ENCODE measurements at regions not wholly inside any gene's neighbourhood (a gene's known extent, or its start where the extent isn't known, plus 50 kb on each side); places are given as distances from the start of the nearest gene placed in this dataset.

DNA sequence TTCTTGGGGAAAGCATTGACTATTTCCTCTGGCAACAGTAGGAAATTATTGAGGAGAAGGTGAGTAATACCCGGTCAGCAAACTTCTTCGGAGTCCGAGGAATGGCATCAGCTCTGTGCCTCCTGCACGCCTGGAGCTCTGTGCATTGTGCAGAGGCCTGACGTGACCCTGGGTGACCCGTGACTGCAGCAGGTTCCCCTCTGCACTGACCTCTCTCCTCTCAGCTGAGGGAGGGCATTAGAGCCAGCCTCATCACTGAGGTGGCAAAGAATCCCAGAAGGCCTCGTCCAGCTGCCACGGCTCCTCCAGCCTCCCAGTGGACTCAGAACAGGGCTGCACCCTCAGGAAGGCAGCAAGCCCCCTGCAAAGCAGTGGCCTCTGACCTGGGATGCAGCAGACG, 502.9 kb downstream of the CD83 start:
- no peak for DNase-seq

DNA sequence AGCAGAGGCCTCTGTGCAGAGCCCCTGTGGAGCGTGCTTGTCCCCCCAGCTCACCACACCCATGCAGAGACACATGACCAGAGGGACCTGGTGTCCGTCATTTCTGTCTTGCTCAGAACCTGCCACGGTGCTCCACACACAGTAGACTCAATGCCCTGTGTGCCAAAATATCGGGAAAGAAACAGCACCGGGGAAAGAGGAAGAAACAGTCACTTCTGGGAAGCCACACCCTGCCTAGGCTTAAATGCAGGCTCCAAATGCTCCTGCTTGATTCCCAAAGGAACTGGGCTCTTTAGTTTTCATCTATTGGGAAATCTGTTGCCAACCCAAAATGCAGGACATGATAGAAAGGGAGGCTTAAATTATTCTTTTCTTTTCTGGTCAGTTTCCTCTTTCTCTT, 503.9 kb downstream of the CD83 start:
- DNase-seq: no peak

DNA sequence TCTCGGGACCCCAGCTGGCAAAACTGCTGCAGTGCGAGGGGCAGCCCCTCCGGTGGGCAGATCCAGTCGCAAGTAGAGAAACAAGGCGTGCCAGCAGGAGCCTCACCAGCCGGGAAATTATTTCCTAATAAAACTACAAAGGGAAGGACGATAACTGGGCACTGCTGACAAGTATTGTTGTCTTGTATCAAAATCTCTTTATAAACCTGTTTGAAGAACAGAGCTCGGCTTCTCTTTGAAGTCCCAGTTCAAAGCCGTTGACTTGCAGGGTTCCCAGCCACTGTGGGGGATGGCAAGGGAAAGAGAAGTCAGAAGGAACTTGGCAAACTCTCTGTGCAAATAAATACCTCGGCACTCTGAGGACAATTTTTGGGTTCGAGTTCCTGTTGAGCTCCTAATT, 504.5 kb downstream of the CD83 start:
- no peak for DNase-seq

DNA sequence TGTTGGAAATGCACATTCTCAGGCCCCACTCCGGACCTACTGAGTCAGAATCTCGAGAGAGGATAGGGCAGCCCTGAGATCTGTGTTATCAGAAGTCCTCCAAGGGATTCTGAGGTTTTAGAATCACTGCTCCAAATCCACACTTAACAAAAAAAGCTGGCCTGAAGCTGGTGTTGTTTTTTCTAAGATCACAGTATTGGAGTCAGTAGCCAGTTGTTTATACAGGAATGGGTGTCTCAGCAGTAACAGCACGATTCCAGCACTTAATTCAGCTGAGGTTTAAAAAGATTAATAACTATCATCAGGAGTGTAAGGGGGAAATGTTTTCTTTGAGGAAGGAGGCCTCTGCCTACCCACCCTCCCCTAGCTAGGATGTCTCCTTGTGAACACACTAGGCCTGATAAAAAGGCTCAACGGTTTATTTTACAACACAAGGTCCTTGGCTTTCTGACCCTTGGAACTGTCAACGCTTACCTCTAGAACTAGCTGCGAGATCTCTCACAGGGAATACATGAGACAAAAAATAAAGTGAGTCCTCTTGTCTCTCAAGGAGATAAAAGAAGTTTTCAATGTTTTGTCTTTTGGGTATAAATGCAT, 505.4 kb downstream of the CD83 start:
- DNase-seq: no peak

DNA sequence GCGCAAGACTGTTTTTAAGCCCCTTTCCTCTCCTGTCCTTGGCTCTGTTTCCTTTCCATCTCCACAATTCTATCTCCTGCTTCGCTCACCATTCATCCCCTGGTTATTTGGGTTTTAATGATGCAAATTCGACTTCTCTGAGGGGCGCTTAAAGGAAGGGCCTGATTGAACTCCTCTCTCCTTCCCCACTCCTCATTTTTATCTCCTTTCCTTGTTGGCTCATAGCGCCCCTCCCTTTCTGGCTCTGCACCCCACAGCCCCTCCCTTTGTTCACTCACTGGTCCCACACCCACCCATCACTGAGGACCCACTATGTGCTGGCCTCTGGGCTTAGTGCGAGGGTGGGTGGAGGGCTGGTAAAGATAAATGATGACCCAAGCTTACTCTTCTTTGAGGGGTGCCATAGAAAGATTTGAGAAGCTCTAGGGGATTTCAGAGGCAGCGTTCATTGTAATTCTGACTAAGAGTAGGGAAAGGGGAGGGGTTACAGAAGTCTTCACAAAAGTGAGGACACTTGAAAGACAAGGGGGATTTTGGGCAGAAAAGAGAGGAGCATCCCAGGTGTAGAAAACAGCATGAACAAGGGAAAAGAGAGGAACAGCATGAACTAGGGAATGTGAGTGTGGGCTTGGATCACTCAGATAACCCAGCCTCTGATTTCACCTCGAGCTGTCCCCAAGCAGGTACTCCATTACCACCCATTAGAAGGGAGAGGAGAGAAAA, 507.8 kb downstream of the CD83 start:
- no peak for DNase-seq

DNA sequence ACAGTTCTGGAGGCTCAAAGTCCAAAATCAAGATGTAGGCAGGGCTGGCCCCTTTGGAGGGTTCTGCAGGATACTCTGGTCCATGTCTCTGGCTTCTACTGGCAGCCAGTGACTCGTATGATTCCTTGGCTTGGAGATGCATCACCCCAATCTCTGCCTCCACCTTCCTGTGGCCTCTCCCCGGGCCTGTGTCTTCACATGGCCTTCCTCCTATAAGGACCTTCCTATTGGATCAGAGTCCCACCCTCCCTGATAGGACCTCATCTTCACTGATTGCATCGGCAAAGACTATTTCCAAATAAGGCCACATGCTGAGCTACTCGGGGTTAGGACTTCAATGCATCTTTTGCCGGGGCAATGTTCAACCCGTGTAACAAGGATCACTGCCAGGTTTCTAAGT, 509.0 kb downstream of the CD83 start:
- DNase-seq: no peak

DNA sequence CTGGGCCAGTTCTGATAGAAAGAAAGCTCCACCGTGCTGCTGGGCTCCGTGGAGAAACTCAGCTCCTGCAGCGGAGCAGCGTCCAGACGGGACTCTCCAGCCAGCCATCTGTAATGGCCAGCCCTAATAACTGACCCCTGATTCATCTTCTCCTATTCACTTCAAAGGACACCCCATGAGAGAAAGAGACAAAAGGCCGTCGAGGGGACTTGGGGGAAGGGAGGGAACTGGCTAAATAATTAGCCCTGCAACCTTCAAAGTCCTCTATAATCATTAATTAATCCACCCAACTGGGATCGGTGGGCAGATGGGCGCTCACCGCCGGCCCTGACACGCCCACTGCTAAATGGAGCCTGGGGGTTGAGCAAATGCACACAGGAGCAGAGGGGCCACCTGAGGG, 512.4 kb downstream of the CD83 start:
- no peak for DNase-seq

DNA sequence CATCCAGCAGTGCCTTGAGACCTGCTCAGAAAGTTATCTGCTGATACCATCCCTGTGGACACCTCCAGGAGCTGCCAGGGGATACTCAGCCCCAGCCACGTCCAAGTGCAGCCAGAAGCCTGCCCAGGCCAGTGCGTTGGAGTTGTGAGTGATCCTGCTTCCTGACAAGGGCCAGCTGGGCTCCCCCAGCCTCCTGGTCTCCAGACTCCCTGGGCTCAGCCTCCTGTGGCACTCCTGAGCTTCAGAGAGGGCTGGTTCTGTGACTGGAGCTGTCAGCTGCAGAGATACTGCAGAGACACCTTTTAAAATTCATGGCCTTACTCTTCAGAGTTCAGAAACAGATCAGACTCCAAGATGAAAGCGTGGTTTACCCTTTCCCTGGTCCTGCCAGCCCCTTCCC, 515.9 kb downstream of the CD83 start:
- DNase-seq: no peak

DNA sequence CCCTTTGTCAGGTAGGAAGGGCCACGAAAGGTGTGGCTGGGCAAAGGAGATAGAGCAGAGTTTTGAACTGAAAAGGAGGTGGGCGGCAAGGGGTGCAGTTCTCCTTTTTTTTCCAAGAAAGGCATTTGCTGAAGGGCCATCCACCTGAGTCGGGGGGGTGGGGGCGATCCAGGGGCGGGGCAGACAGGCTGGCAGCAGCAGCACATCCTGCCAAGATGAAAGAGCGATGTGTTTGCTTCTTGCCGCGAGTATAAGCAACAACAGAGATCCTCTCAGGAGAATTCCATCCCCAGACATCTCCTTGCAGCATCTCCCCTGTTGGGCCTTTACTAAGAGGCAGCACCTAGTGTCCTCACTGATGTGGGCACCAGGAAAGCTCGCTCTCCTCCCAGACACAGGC, 516.5 kb downstream of the CD83 start:
- DNase-seq: no peak

DNA sequence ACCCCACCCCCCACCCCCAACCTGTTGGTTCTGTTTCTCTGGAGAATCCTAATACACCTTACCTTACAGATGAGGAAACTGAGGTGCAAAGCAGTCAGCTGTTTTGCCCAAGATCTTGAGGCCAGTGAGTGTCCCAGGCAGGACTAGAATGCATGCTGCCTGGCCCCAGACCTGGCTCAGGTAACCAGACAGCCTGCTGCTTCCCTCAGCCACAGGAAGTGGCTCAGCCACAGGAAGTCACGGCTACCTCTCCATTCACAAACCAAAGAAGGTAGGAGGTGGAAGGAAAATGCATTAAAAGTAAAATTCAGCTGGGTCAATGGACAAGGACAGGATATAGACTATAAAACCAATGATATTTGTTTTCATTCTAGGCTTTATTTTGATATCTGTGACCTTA, 517.6 kb downstream of the CD83 start:
- no peak for DNase-seq

DNA sequence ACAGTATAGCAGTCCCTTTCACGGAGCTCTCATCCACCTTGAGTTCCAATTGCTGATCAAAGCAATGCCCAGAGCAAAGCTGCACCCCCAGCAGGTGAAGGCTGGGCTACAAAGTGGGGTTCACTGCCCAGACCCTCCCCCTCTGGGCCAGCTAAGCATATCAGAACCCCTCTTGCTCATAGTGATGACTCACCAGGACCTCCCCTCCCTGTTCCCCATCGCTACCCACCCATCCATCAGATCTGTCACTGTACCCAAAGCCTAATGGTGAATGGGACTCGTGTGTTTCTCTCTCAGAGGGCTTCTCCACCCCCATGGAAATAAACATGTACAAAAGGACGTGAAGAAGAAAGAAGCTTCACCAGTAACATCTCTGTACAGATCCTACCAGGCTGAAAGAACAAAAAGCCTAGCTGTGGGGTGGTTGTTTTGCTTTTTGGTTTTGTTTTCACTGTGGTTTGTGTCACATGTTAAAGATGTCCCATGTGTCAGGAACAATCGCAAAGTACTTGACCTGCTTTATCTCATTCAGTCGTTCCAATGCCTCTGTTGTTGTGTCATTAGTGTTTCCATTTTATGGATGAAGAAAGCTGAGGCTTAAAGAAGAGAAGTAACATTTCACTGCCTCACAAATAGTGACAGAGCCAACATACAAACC, 518.5 kb downstream of the CD83 start:
- DNase-seq: no peak

DNA sequence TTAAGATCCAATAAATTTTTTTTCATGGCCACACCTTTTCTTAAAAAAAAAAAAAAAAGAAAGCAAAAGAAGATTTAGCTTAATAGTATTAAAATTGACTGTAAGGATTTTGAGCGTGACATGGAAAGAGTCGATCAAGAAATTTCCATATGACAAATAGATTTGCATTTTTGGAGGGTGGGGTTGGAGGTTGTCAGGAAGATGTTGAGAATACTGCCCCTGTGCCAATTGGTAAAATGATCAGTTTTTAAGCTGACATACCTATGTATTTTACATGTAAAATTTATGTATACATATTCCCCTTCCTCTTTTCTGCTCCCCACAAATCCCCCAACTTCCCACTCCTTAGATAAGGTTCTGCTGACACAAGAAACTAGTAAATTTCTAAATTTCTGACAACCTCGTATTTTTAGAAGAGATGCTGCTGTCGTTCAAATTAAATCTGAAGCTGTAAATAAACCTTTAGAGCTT, 520.9 kb downstream of the CD83 start:
- DNase-seq: no peak

DNA sequence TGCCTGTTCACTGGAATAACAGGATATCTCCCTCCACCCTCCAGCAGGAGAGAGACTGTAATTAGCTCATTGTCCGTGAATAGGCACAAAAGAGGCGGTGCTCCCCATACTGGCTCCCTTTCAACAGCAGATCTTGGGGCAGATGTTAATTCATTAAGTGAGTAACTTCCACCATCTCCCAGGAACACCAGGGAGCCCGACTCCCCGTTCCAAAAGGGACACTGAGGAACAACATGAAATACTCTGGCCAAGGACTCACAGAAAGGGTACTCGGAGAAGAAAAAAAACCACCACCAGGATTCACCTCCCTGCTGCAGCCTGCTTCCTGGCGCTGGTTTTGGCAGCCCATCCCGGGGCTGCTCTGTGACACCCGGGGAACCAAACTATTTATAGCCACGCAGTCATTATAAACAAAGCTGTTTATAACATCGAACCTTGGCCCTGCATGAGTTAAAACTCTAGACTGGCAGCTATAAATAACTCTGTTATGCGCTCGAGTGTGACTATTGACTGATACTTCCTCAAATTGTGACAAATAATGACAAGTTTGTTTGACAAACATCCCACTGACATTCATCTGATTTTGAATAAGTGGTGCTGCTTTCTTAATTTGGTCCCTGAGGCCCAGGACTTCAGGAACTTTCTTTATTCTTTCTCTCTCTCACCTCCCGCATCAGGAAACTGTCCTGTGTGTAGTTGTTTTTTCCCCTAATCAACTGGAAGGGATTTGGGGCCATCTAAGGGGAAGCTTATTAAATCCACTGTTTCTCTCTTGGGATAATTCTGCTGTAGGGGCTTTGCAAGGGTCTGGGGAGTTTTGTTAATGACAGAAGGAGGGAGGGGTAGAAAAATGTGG, 521.6 kb downstream of the CD83 start:
- DNase-seq: no peak

DNA sequence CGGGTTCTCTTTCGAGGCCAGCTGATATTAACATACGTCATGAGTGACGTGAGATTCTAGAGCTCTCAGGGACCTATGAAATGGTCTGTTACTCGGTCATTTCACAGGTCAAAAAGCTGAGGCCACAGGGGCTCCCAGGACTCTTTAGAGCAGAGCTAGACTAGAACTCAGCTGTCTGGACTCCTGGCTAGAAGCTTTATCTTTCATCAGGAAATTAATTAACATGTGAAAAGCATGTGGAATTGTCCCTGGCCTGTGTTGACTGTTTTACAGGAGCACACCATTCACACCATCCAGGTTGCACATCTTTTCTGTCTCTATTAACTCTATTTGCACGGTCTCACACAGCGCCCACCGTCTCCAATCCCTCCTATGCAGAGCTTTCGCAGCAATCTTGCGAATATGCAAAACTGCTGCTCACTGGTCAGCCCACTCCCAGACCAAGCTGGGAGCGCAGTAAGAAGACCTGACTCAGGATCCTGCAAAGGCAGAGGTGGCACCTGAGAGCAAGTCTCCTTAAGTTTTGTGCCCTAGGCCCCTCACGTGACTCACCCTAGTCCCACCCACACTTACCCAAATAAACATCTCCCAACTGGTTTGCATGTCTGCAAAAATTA, 522.5 kb downstream of the CD83 start:
- no peak for DNase-seq

DNA sequence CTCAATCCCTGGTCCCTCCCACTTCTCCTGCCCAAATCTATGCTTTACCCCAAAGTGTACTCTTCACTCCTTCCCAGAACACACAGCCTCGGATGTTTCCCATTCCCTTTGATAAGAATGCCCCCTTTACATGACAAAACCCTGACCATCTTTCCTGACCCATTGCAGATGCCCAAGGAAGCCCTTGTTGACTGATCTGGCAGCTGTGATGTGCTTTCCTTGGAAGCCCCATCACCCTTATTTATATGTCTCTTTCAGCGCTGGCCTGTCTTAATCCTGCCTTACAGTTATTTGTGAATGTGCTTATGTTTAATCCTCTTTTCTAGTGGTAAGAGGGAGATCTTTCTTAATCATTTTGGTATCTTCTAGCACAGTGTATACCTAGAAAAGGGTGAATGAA, 523.1 kb downstream of the CD83 start:
- no peak for DNase-seq

DNA sequence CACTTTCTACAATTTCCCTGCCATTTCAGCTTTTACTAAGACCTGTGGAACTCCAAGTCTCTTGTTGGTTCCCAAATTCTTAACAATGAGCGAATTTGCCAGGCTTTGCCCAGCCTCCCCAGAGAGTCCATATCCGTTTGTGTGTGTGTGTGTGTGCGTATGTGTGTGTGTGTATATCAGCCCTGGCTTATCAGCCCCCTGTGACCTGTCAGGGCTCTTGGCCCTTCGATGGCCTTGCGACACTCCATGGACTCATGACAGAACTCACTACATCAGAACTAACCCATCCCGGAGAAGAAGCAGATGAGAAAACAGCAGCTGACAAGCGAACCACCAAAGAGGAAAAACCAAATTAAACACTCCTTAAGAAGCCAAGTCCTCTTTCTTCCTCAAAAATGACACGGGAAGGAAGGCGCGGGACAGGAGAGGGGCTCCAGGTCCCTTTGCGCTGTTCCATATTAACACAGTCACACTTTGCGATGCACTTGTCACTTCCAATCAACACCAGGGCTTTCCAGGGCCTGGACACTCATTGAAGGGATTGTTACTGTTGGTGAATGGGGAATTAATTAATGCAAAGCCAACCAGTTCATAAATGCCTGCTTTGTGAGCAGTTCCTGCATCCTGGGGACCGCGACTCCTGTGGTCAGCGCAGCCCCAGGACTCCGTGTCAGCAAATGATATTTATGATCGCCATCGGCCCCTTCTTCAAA, 524.0 kb downstream of the CD83 start:
- DNase-seq: no peak

DNA sequence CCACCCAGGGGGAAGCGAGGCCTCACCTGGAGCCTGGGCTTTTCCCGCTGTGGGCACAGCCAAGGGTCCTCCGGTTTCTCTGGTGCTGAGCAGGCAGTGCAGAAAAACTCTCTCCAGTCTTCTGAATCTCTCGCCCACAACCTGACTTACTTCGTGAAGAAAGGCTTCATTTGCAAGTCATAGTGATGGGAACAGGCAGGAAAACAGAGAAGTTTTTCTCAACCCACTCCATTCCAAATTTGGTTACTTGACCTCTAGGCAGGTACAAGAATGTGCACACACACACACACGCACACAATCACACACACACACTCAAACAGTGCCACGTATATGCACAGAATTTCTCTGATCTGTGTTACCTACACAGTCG, 524.5 kb downstream of the CD83 start:
- no peak for DNase-seq

DNA sequence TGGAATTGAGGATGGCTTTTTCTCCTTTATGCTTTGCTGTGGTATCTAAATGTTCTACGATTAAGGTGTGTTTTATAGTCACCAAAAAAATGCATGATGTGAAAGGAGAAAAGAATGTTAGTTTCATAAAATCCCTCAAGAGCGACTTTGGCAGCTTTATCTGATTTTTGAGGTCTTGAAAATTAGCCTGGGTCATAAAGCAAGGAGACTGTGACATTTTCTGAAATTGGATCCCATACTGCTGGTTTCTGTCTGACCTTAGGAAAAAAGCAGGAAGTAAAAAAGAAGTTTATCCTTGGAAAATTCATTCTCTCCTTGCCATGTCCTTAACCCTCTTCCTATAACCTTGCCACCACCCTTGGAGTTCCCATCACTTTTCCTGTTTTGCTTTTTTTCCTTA, 525.3 kb downstream of the CD83 start:
- DNase-seq: no peak

DNA sequence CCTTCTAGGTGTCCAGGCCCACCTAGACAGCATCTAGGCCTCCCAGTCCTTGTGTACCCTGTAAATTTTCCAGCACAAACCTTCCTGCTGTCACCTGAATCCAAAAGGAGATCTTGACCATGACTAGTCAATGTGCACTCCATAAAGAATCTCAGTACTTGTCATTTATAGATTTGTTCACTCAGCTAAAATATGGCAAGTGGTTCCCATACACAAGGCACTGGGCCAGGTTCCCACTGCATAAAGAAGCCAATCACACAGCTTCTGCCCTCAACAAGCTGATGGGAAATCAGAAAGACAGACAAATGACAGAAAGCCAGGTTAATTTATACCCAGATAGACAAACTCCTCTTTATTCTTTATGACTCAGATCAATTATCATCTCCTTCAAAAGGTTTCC, 526.8 kb downstream of the CD83 start:
- DNase-seq: no peak

DNA sequence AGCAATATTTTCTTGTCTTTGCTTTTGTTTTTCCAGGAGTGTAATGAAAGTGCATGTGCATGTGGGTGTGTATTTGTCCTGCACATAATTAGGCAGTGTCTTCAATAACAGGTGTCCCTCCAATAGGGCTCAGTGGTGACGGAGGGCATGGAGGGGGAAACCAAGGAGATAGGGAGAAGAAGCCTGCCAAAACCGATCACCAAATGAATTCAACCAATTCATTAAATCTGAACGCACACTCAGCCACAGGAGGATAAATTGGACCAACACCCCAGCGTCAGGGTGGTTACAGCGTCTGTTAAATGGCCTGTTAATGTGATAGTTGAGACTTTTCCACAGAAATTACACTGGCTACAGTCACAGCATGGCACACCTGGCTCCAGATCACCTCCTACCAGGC, 527.6 kb downstream of the CD83 start:
- no peak for DNase-seq

DNA sequence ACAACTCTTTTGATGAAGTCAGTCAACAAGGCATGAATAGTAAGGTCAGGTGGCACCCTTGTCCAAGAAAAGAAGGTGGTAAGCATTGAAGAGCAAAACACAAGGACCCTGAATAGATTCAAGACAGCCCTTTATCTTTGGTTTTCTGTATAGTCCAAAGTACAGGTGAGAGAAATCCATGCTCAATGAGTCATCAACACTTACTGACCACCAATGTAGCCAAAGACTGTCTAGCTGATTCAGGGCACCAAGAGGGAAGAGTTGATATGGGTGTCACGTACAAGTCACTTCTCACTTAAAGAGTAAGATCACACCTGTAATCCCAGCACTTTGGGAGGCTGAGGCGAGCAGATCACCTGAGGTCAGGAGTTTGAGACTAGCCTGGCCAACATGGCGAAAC, 528.3 kb downstream of the CD83 start:
- DNase-seq: no peak

DNA sequence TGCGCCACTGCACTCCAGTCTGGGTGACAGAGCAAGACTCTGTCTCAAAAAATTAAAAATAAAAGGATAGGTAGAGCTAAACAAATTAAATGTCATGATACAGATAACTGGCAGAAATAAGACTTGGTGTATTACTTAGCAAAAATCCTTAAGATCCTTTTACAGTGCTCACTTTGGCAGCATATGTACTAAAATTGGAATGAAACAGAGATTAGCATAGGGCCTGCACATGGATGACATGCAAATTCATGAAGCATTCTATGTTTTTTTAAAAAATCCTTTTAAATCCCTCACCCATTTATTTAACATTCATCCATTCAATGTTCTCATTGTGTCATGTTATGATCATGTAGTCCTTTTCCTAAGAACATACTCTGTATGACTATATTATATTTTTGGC, 528.8 kb downstream of the CD83 start:
- no peak for DNase-seq
